ENCODE measurements at regions not wholly inside any gene's neighbourhood (a gene's known extent, or its start where the extent isn't known, plus 50 kb on each side); places are given as distances from the start of the nearest gene placed in this dataset.

GRCh38 chr18:61031626-61032025, 301.6 kb upstream of the CDH20 start:
- H3K36me3 Mint-ChIP-seq = no peaks in the 10 kb centered on the region
- CTCF ChIA-PET = no interaction called here
- DNase-seq (no peak), ATAC-seq (no peak)
- peaks cover 16% of the 10 kb centered on the region for H3K9me3 Mint-ChIP-seq (ENCODE audit: low read depth)
- no peaks in the 10 kb centered on the region for H3K4me1 Mint-ChIP-seq
- H3K27me3 Mint-ChIP-seq = no peaks in the 10 kb centered on the region
- no peak overlapping the region for H3K4me3 Mint-ChIP-seq
- no peak overlapping the region for H3K27ac Mint-ChIP-seq

GRCh38 chr18:61034580-61034979, 298.6 kb upstream of the CDH20 start:
- no peaks in the 10 kb centered on the region for H3K4me1 Mint-ChIP-seq
- no peaks in the 10 kb centered on the region for H3K36me3 Mint-ChIP-seq
- CTCF ChIA-PET = no interaction called here
- no peak overlapping the region for H3K4me3 Mint-ChIP-seq
- peaks cover 9% of the 10 kb centered on the region for H3K9me3 Mint-ChIP-seq (ENCODE audit: low read depth)
- no peaks in the 10 kb centered on the region for H3K27me3 Mint-ChIP-seq
- H3K27ac Mint-ChIP-seq = no peak overlapping the region
- no peak for ATAC-seq
- no peak for DNase-seq

GRCh38 chr18:61039251-61039650, 294.0 kb upstream of the CDH20 start:
- Mint-ChIP-seq H3K27ac (no peak overlapping the region), H3K4me3 (no peak overlapping the region), H3K27me3 (no peaks in the 10 kb centered on the region), H3K36me3 (no peaks in the 10 kb centered on the region), H3K9me3 (ENCODE audit: low read depth) (peaks cover 5% of the 10 kb centered on the region), H3K4me1 (no peaks in the 10 kb centered on the region)
- CTCF ChIA-PET = no interaction called here
- no peak for ATAC-seq
- no peak for DNase-seq

- H3K4me3 Mint-ChIP-seq = no peak overlapping the region
- peaks cover 9% of the 10 kb centered on the region for H3K9me3 Mint-ChIP-seq (ENCODE audit: low read depth)
- CTCF ChIA-PET = no interaction called here
- H3K36me3 Mint-ChIP-seq = no peaks in the 10 kb centered on the region
- no peak overlapping the region for H3K27ac Mint-ChIP-seq
- no peaks in the 10 kb centered on the region for H3K4me1 Mint-ChIP-seq
- no peak for DNase-seq
- no peak for ATAC-seq
- no peaks in the 10 kb centered on the region for H3K27me3 Mint-ChIP-seq
Observed at GRCh38 chr18:61047794-61048193, 285.4 kb upstream of the CDH20 start.

- Mint-ChIP-seq H3K36me3 (no peaks in the 10 kb centered on the region), H3K9me3 (ENCODE audit: low read depth) (peaks cover 11% of the 10 kb centered on the region), H3K27me3 (no peaks in the 10 kb centered on the region), H3K27ac (no peak overlapping the region), H3K4me1 (no peaks in the 10 kb centered on the region), H3K4me3 (no peak overlapping the region)
- ATAC-seq = no peak
- CTCF ChIA-PET = no interaction called here
- no peak for DNase-seq
Observed at GRCh38 chr18:61057443-61057842, 275.8 kb upstream of the CDH20 start.

GRCh38 chr18:61062258-61062657, 271.0 kb upstream of the CDH20 start:
- Mint-ChIP-seq H3K9me3 (ENCODE audit: low read depth) (peaks cover 12% of the 10 kb centered on the region), H3K27me3 (no peaks in the 10 kb centered on the region), H3K4me3 (no peak overlapping the region), H3K36me3 (no peaks in the 10 kb centered on the region), H3K4me1 (no peaks in the 10 kb centered on the region), H3K27ac (no peak overlapping the region)
- ATAC-seq (no peak), DNase-seq (no peak)
- CTCF ChIA-PET = no interaction called here

GRCh38 chr18:61064911-61065310, 268.3 kb upstream of the CDH20 start:
- Mint-ChIP-seq H3K4me1 (no peaks in the 10 kb centered on the region), H3K9me3 (ENCODE audit: low read depth) (peaks cover 5% of the 10 kb centered on the region), H3K36me3 (no peaks in the 10 kb centered on the region), H3K4me3 (no peak overlapping the region), H3K27ac (no peak overlapping the region), H3K27me3 (no peaks in the 10 kb centered on the region)
- CTCF ChIA-PET = no interaction called here
- ATAC-seq (no peak), DNase-seq (no peak)

GRCh38 chr18:61076986-61077385, 256.2 kb upstream of the CDH20 start:
- no peaks in the 10 kb centered on the region for H3K27me3 Mint-ChIP-seq
- no peaks in the 10 kb centered on the region for H3K36me3 Mint-ChIP-seq
- no peak overlapping the region for H3K27ac Mint-ChIP-seq
- no peak for DNase-seq
- CTCF ChIA-PET = no interaction called here
- no peak overlapping the region for H3K4me3 Mint-ChIP-seq
- H3K4me1 Mint-ChIP-seq = no peaks in the 10 kb centered on the region
- peaks cover 8% of the 10 kb centered on the region for H3K9me3 Mint-ChIP-seq (ENCODE audit: low read depth)
- no peak for ATAC-seq

GRCh38 chr18:61079714-61080113, 253.5 kb upstream of the CDH20 start:
- Mint-ChIP-seq H3K4me3 (no peak overlapping the region), H3K27ac (no peak overlapping the region), H3K9me3 (ENCODE audit: low read depth) (peaks cover 7% of the 10 kb centered on the region), H3K27me3 (no peaks in the 10 kb centered on the region), H3K36me3 (no peaks in the 10 kb centered on the region), H3K4me1 (no peaks in the 10 kb centered on the region)
- ATAC-seq = no peak
- CTCF ChIA-PET = no interaction called here
- DNase-seq = no peak

GRCh38 chr18:61080954-61081528, 252.2 kb upstream of the CDH20 start:
- CTCF ChIA-PET = no interaction called here

GRCh38 chr18:61082976-61083630, 250.1 kb upstream of the CDH20 start:
- no peaks in the 10 kb centered on the region for H3K36me3 Mint-ChIP-seq
- H3K4me3 Mint-ChIP-seq = no peak overlapping the region
- H3K9me3 Mint-ChIP-seq (ENCODE audit: low read depth) = peaks cover 5% of the 10 kb centered on the region
- CTCF ChIA-PET = no interaction called here
- no peak for DNase-seq
- H3K27me3 Mint-ChIP-seq = no peaks in the 10 kb centered on the region
- no peak for ATAC-seq
- no peaks in the 10 kb centered on the region for H3K4me1 Mint-ChIP-seq
- no peak overlapping the region for H3K27ac Mint-ChIP-seq

More at GRCh38 chr18:61080954-61081528, 252.2 kb upstream of the CDH20 start:
- Mint-ChIP-seq H3K9me3 (ENCODE audit: low read depth) (peaks cover 7% of the 10 kb centered on the region), H3K4me1 (no peaks in the 10 kb centered on the region), H3K27ac (no peak overlapping the region), H3K36me3 (no peaks in the 10 kb centered on the region), H3K4me3 (no peak overlapping the region), H3K27me3 (no peaks in the 10 kb centered on the region)
- DNase-seq (no peak), ATAC-seq (no peak)

- Mint-ChIP-seq H3K36me3 (no peaks in the 10 kb centered on the region), H3K27ac (no peak overlapping the region), H3K4me1 (no peaks in the 10 kb centered on the region), H3K4me3 (no peak overlapping the region), H3K9me3 (ENCODE audit: low read depth) (peaks cover 2% of the 10 kb centered on the region), H3K27me3 (no peaks in the 10 kb centered on the region)
- ATAC-seq (no peak), DNase-seq (no peak)
- CTCF ChIA-PET = no interaction called here
Observed at GRCh38 chr18:61085036-61085435, 248.2 kb upstream of the CDH20 start.

GRCh38 chr18:61085761-61086160, 247.5 kb upstream of the CDH20 start:
- Mint-ChIP-seq H3K4me1 (no peaks in the 10 kb centered on the region), H3K27me3 (no peaks in the 10 kb centered on the region), H3K36me3 (no peaks in the 10 kb centered on the region), H3K4me3 (no peak overlapping the region), H3K27ac (no peak overlapping the region), H3K9me3 (ENCODE audit: low read depth) (peaks cover 2% of the 10 kb centered on the region)
- CTCF ChIA-PET = no interaction called here
- DNase-seq (no peak), ATAC-seq (no peak)

- H3K27ac Mint-ChIP-seq = no peak overlapping the region
- H3K27me3 Mint-ChIP-seq = no peaks in the 10 kb centered on the region
- no peaks in the 10 kb centered on the region for H3K4me1 Mint-ChIP-seq
- ATAC-seq (no peak), DNase-seq (no peak)
- H3K4me3 Mint-ChIP-seq = no peak overlapping the region
- peaks cover 2% of the 10 kb centered on the region for H3K9me3 Mint-ChIP-seq (ENCODE audit: low read depth)
- CTCF ChIA-PET = no interaction called here
- no peaks in the 10 kb centered on the region for H3K36me3 Mint-ChIP-seq
Observed at GRCh38 chr18:61086657-61087056, 246.6 kb upstream of the CDH20 start.

GRCh38 chr18:61091379-61091778, 241.9 kb upstream of the CDH20 start:
- H3K27ac Mint-ChIP-seq = no peak overlapping the region

More at GRCh38 chr18:61091379-61091778, 241.9 kb upstream of the CDH20 start:
- Mint-ChIP-seq H3K4me1 (no peaks in the 10 kb centered on the region), H3K9me3 (ENCODE audit: low read depth) (peaks cover 2% of the 10 kb centered on the region), H3K36me3 (no peaks in the 10 kb centered on the region), H3K4me3 (no peak overlapping the region), H3K27me3 (no peaks in the 10 kb centered on the region)
- ATAC-seq (no peak), DNase-seq (no peak)
- CTCF ChIA-PET = no interaction called here
